GM19324 (cell line): ENCODE measurements at regions not wholly inside any gene's neighbourhood (a gene's known extent, or its start where the extent isn't known, plus 50 kb on each side); places are given as distances from the start of the nearest gene placed in this dataset.

Experiments used
- ATAC-seq: cut with Tn5 transposase; IDR thresholded peaks from one replicate; pipeline ENCODE4 v1.9.1; 2021; ENCODE audit warnings: mild to moderate bottlenecking, moderate library complexity; ENCODE audit not compliant: unreplicated experiment, low FRiP score

DNA sequence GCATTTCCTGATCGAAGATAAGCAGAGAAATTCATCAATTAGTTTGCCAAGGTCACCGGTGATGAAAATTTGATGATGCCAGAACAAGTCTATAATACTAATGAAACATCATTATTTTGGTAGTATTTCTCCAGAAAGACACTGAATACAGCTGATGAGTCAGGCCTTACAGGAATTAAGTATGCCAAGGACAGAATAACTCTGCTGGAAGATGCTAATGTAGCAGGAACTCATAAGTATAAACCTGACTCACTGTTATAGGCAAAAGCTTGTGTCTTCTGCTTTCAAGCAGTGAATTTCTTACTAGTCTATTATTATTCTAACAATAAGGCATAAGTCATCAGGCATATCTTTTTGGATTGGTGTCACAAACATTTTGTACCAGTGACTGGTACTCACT, 1825.1 kb upstream of the IGFBP7 start:
- no peak for ATAC-seq

DNA sequence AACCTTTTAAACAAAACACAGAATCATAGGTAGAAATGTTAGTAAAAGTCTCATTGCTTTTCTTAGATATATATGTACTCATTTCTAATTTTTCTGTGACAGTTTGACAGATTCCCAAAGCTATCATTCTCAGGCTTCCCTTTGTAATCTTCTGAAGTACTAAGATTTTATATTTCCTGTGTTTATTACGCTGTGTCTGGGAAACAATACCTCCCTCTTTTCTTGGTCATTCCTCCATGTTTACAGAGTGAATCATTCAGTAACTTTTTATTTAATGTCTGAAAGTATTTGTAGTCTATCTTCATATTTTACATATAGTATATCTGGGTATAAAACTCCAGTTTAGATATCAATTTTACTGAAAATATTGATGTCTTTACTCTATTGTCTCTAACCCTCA, 1826.3 kb upstream of the IGFBP7 start:
- ATAC-seq = no peak

DNA sequence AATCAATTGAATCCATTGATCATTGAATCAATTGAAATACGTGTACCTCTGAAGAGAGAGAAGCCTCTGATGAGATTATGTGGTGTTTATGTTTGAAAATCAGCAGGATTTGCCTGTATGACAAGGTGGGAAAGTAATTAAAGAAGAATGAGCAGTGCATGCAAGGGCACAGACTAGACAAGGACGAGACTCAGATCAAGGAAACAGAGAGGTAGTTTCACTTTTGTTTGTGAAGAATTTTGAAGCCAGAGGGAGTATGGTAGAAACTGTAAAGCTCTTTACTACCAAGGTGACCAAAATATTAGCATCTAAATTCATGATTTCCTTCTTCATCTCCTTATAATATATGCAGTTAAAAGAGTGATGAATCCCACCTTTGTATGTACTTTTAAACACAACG, 1830.0 kb upstream of the IGFBP7 start:
- ATAC-seq = no peak

DNA sequence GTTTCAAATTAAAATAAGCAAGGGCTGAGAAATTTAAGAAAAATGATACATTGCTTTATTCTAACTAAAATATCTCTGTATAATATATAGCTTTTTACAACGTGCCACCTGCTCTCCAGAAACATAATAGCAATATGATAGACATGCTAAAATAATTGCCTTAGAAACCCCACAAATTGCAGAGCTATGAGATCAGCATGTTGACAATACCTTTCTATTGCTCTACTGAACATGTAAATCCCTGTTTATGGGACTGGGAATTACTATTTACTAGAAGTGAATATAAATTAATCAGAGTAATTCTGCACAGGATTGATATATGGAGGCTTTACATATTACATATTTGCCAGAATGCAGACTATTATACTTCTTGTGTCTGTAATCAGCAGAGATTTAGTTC, 1831.1 kb upstream of the IGFBP7 start:
- ATAC-seq = no peak

DNA sequence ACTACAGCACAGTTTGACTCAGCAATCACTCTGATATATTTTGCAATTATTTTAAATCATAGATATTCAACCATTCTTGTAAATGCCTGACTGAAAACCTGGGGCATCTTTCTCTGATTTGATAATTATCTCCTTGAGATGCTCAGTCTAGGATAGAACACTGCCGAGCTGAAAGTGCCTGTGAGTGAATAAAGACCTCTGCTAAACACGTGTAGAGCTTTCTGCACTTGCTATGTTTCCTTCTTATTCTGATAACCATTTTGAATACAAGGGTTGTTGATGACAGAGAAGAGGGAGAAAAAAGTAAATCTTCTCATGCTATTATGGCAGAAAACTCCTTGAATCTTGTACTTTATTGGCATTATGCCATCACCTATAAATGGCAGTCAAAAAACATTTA, 1843.4 kb upstream of the IGFBP7 start:
- ATAC-seq = no peak

DNA sequence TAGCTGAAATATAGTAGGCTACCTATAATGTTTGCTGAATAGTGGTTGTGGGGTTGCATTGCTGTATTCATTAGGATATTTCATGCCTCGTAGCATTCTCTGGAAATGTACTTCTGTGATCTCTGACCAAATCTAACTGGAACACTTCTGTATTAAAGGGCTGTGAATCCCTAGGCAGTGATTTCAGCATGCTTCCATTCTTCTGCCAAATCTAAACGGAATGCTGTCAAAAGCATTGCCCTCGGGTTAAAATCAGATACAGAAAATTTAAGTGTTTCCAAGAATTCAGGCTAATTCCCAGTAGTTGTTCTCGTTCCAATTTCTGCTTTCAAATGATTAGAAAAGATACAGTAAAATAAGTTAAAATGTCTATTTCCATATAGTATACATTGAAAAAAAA, 1847.5 kb upstream of the IGFBP7 start:
- ATAC-seq = no peak

DNA sequence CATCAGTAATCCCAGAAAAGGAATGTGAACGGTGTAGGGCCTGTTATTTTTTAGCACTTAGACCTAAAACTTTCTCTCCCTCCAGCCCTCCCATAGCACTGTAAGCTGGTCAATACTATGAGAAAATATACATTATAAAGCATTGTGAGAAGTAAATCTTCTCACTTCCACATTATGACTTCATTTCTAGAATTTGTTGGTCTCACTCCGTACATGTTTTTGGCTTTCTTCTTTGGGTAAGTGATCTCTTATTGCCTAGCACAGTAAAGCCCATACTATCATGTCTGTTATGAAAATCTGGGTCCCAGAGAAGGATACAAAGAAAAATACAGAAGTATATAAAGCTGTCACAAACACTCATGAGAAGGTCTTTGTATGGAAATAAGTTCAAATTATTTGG, 1851.1 kb upstream of the IGFBP7 start:
- no peak for ATAC-seq

DNA sequence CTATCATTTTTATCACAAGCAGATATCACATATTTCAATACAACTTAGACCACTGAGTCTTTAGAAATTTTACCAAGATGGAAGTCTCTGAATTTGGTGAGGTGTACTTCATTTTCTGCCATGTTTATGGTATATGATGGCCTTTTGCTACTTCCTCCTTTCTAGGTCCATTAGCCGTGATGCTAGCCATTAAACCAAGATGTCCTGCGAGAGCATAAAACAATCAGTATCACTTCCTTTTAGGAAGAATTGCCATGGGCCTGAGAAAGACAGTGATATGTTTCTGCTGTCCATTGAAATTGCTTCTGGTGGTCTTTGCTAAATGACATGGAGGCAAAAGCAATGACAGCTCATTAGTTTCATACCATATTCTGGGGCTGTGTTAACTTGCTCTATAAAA, 1851.7 kb upstream of the IGFBP7 start:
- no peak for ATAC-seq

DNA sequence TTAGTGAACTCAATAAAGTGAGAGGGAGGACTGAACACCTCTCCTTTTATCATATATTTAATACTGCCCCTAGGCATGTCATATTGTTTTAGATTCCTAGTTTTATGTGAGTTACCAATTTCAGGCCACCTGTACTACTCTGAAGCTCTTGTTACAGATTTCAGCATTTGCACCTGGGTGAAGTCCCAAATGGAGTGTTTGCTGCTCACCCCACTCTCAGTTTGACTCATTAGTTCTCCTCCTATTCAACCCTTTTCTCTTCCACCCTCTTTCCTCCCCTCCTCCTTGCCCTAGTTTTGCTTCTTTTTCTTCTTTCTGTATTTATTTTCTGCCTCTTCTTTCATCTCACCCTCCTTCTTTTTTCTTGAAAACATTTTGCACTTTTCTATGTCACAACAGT, 1852.2 kb upstream of the IGFBP7 start:
- no peak for ATAC-seq

DNA sequence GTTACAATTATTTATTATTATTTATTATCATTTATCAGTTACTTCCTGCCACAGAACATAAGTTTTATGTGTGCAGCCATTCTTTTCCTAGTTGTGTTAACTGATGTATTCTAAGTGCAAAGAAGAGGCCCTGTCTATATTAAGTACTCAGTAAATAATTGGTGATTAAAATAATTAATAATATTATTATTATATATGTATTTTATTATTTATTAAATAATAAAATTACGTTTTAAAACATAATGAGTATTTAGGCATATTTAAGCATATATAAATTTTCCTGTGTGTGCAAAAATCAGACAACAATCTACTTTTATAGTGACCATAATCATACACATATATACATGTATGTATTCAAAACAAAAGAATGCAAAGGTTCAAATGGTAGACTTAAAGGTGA, 1871.6 kb upstream of the IGFBP7 start:
- no peak for ATAC-seq

DNA sequence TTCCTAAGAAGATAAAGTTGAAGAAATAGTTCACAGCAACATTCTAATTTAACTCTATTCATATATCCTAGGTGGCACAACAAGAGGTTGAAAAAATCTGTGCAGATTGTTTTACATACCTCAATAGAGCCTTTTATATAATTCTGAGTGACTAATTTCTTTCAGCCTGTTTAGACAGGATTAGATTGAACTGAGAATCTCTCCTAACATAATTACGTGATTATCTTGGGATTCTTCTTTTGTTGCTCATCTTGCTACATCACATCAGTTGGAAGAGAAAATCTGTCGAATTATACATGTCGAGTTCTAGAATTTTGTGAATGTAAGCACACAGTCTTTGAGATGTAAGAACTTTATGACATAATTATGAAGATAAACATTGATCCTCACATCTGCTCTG, 1873.7 kb upstream of the IGFBP7 start:
- no peak for ATAC-seq

DNA sequence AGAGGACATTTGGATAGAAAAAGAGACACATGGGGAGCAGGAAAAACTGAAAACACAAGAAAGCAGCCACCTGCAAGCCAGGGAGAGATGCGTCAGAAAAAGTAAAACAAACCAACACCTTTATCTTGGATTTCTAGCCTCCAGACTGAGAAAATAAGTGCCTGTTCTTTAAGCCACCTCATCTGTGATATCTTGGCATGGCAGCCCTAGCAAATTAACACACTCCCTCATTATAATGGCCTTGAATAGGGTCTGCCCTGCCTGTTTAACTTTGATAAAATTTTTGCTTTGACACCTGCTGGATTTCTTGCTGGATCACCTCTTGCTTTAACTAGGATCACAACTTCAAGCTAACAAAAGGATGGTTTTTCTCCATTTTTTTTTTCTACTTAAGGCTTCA, 1892.0 kb upstream of the IGFBP7 start:
- no peak for ATAC-seq

DNA sequence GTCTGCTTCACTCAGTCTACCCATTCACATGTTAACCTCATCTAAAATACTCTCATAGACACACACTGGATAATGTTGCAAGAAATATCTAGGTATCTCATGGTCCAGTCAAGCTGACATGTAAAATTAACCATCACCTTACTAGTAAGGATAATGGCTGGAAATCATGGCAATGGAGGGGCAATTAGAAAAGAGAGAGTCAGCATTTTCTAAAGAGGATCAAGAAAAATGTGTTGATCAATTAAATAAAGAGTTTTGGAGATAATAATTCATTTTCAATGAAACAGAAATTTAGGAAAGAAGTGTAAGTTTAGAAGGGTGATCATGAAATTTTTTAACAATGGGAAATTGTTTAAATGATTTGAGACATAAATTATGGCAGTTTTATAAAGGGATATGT, 1914.1 kb upstream of the IGFBP7 start:
- no peak for ATAC-seq

DNA sequence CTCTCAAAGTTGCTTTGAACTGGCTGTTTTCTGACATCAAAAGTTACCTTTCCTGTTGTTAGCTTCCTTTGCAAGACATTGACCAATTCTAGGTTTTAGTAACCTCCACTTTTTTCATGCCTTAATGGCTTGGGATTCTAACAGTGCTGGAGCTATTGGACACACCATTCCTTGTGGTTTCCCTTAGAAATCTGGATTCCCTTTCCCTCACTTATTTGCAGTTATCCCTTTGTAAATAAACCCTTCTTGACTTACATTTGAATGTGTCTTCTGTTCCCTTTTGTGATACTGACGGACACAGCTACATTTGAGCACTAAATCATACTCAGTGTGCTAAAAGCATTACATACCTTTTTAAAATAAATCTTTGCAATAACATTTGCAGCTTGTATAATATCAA, 1927.6 kb upstream of the IGFBP7 start:
- ATAC-seq = no peak

DNA sequence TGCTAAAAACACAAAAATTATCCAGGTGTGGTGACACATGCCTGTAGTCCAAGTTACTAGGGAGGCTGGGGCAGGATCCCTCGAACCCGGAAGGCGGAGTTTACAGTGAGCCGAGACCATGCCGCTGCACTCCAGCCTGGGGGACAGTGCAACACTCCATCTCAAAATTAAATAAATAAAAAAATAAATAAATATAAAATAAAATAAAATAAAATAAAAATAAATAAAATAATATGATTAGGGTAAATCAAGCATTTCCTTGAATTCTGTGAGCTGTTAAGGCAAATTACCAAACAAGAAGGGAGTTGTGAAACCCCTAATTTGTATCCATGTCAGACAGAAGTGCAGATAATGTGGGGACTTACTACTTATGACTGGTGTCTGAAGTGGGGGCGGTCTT, 1928.9 kb upstream of the IGFBP7 start:
- no peak for ATAC-seq

DNA sequence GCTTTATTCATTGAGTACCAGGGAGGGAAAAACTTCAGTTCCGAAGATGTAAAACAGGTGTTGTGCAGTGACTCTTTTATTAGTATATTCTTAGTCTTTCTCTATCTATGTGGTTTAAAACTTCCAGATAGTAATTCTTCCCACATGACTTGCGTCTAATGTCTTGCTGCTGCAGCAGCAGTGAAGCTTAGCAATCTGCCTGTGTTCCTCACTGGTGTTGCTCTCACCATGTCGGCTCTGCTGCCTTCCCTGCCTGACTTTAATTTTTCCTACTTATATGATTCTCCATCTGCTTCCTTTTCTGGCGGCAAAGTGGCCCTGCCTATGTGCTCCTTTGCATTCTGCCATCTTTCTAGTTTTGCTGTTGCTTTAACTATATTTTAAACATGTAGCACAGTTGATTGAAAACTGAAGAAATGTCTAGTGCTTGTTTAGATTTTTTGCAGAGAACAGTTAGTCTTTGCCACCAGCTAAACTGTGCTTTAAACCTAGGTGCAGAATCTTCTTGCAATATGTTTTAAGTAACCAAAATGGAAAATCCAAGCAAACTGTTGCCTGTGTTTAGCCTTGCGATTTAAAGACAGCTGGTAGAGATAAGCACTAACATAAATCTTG, 1934.2 kb upstream of the IGFBP7 start:
- ATAC-seq = no peak

DNA sequence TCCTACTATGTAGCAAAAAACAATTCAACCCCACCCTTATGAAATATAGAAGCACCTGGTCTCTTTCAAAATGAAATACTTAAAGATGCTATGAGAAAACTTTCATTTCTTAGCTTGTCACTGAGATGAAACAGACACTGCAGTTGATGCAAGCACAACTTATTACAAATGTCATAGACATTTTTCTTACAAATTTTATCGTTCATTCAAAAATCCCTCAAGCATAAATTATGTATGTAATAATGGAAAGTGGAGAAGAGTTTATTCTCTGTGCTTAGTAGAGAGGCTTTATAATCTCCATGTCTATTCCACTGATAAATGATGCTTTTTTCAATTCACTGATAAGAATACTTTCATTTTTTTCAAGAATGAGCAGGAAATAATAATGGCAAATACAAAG, 1943.9 kb upstream of the IGFBP7 start:
- ATAC-seq = no peak

DNA sequence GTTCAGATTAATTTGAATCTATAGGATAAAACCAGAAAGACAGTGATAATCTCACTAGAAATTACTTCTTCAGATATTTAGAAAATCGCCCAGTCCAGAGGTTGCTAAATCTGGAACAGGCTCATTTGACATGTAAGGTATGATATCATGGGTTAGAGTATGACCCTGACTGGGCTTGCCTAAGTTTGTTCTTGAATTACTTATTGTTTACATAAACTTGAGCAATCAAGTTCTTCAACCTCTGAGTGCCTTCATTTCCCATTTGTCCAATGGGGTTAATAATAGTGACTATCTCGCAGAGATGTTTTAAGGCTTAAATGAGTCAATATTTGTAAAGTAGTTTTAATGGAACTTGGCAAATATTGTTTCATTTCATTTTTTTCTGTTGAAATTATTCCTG, 1947.6 kb upstream of the IGFBP7 start:
- no peak for ATAC-seq

DNA sequence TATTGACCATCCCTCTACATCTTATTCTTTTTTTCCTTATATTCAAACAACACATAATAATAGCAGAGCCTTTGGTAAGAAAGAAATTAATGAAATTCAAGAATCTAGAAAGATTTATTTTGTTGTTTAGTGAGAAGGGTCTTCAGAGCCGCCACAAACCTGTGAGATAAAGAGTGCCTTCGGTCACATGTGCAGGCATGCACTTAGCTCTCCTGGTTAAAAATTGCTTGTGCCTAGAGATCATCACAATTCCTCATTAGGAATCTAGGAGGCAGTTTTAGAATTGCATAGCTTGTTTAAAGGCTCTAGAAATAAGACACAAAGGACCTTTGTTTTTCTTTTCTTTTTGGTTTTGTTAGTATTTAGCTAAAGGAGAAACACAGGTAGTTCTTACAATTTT, 1948.4 kb upstream of the IGFBP7 start:
- ATAC-seq = no peak

DNA sequence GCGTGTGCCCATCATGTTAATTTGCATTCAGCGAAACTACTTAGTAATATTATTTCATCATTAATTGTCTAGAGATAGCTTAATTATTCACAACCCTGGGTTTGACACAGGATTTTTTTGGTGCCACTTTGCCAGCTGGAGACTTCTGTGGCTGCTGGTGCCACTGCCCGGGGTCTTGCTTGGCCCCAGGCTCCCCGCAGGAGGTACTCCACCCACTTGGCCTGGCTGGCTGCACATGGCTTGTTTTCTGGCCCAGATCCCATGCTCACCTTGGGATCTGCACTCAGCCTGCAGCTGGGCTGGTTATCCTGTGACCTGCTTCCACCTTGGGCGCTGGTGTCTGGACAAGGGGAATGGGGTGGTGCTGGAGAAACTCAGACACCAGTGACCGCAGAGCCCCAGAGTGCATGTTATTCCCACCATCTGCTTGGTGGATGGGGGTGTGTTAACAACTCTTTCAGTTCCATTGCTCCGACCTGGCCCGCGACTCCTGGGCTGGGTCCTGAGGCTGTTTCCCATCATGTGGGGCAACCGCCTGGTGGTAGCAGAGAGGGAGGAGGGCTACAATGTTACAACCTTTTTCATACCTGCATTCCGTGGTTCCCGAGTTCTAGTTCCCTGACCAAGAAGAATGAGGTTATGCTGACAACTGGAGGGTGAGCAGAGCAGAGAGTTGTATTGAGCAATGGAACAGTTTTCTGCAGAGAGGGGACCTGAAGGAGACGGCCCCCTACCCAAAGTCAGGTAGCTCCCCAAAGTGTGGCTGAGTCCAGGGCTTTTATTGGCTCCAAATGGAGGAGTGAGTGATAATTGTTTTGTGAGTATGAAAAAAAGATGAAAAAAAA, 1950.0 kb upstream of the IGFBP7 start:
- ATAC-seq = no peak

DNA sequence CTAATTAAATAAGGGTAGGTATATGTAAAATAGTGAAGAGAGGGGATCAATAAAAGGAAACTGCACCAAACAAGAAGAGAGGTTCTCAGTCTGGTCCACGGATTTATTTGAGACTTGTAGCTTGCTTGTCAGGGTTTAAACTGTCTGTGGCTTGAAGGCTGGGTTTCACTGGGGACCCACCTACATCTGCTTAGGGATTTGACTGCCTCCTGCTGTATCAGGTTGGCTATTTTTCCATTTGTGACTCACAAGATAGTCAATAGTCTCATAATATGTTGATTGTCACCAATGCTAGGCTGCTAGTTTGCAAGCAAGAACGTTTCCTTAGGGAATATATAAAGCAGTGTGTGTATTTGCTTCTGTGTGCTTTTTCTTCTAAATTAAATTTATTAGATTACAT, 1950.7 kb upstream of the IGFBP7 start:
- ATAC-seq = no peak

DNA sequence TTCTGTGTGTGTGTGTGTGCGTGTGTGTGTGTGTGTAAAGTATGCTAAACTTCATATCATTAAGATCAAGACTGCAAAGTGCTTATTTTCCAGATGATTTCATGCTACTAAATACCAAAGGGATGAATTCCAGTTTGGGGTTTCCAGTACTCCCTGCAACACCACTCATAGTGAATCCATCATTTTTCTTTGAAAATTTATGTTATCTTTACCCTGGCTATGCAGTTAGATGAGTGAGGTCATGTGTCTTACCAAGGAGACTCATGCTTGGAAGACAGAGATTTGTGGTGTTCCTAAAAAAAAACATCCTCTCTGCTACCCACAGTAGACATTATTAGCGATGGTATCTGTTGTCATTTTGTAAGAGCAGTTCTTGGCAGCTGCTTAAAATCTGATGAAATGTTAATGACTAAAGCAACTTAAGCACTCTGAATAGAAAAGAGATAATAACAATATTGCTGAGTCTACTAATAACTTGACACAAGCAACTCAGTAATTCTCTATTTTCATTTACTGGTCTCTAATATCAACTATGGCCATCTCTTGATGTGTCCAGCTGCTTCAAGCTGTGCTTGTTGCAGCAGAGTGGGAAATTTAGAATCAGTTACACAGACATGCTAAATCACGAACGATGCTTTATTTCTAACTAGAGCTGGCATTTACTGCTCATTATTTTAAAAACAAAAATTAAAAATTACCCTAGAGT, 1953.0 kb upstream of the IGFBP7 start:
- no peak for ATAC-seq
